K562 (cell line): ENCODE measurements at regions not wholly inside any gene's neighbourhood (a gene's known extent, or its start where the extent isn't known, plus 50 kb on each side); places are given as distances from the start of the nearest gene placed in this dataset.

Source experiments
- ATAC-seq: fragments of 200-7000 bp; cut with Tn5 transposase; 3 replicates; pipeline ENCODE4 v1.9.1; 2020; ENCODE audit warnings: moderate library complexity
- BruUV-seq: library from RNA; stranded (reverse); fragments of 400-500 nt; replicated peaks from 2 replicates; lab custom pipeline; 2021; lab: Mats Ljungman, UMichigan
- CTCF ChIA-PET: fragments of 300-600 bp; formaldehyde crosslinking; extraction: SDS; loops from one replicate; lab custom pipeline; 2021; ENCODE audit warnings: low intra/inter-chr PET ratio; lab: Yijun Ruan, JAX
- POLR2A ChIA-PET: fragments of 300-600, 350-650 bp; sonication (Branson Sonifier 250); formaldehyde crosslinking; extraction: SDS; loops from one replicate; lab custom pipeline; 2021; ENCODE audit warnings: antibody characterized with exemption, inconsistent platforms; lab: Yijun Ruan, JAX
- DNase-seq, 4 experiments: peaks; one replicate each; pipeline versions ENCODE4 v3.0.0 to v3.0.0-alpha.2; 2011 to 2018; ENCODE audit warnings: low spot score in 3 of 4, mixed read lengths in 3 of 4; ENCODE audit errors: extremely low read depth in 1 of 4
- FAIRE-seq: peaks from 2 replicates; lab custom pipeline; 2011; peaks lifted over from hg19 to GRCh38; lab: Jason Lieb, UNC
- H2AFZ ChIP-seq: 2 replicates; pipeline ENCODE4 v1.6.0; 2011; ENCODE audit warnings: low read depth, low read length, control low read depth, inconsistent platforms
- H3K27ac ChIP-seq: fragments of 200-600 bp; 3 replicates; pipeline ENCODE4 v1.8.0; 2011; ENCODE audit warnings: low read depth, mild to moderate bottlenecking, control low read depth, inconsistent platforms, low read length, moderate library complexity, mixed read lengths; ENCODE audit errors: extremely low read depth
- H3K27me3 ChIP-seq, 2 experiments: fragments of 300-600 bp in 1 of 2; 2 replicates in 1 of 2; 3 replicates in 1 of 2; pipeline versions ENCODE4 v1.6.0 to v1.8.0; 2011; ENCODE audit warnings: inconsistent platforms in 2 of 2, low read length in 2 of 2, mild to moderate bottlenecking in 1 of 2, mixed read lengths in 1 of 2, moderate library complexity in 1 of 2; ENCODE audit not compliant: control insufficient read depth in 2 of 2, insufficient read depth in 2 of 2
- H3K36me3 ChIP-seq: fragments of 300-600 bp; 3 replicates; pipeline ENCODE4 v1.8.0; 2011; ENCODE audit warnings: mild to moderate bottlenecking, low read length, inconsistent platforms; ENCODE audit not compliant: control insufficient read depth, insufficient read depth
- H3K4me1 ChIP-seq, 2 experiments: fragments of 200-600 bp in 1 of 2; replicated peaks in 1 of 2; 2 replicates in 1 of 2; 3 replicates in 1 of 2; pipeline versions ENCODE4 v1.5.1 to v1.8.0; 2011; ENCODE audit warnings: inconsistent platforms in 2 of 2, low read length in 2 of 2, mild to moderate bottlenecking in 1 of 2, mixed read lengths in 1 of 2, moderate library complexity in 1 of 2; ENCODE audit not compliant: control insufficient read depth in 2 of 2, insufficient read depth in 2 of 2
- H3K4me2 ChIP-seq: 2 replicates; pipeline ENCODE4 v1.6.1; 2011; ENCODE audit warnings: low read length, control low read depth, inconsistent platforms, mixed read lengths; ENCODE audit not compliant: insufficient read depth
- H3K4me3 ChIP-seq: fragments of 200-600 bp; sonication (generic), shearing (Covaris generic); 2 replicates; pipeline ENCODE4 v1.5.1; 2016; ENCODE audit warnings: control low read depth, inconsistent platforms
- H3K79me2 ChIP-seq: fragments of 200-600 bp; 3 replicates; pipeline ENCODE4 v1.8.0; 2011; ENCODE audit warnings: low read length, inconsistent platforms; ENCODE audit not compliant: control insufficient read depth, insufficient read depth
- H3K9ac ChIP-seq, 2 experiments: 2 replicates each; pipeline versions ENCODE4 v1.6.0 to v1.6.1; 2011; ENCODE audit warnings: low read depth in 2 of 2, low read length in 2 of 2, control low read depth in 1 of 2, inconsistent platforms in 1 of 2, mild to moderate bottlenecking in 1 of 2, mixed read lengths in 1 of 2; ENCODE audit not compliant: insufficient read depth in 1 of 2
- H3K9me1 ChIP-seq: one replicate; pipeline ENCODE4 v1.6.0; 2011; ENCODE audit warnings: inconsistent platforms, mild to moderate bottlenecking, low read length, moderate library complexity; ENCODE audit not compliant: control insufficient read depth, insufficient read depth
- H3K9me3 ChIP-seq: replicated peaks from 2 replicates; pipeline ENCODE4 v1.5.1; 2011; ENCODE audit warnings: low read depth, low read length, inconsistent platforms; ENCODE audit not compliant: control insufficient read depth, insufficient read depth
- H4K20me1 ChIP-seq: replicated peaks from 2 replicates; pipeline ENCODE4 v1.6.1; 2011; ENCODE audit warnings: low read length, inconsistent platforms, mixed read lengths; ENCODE audit not compliant: control insufficient read depth, insufficient read depth
- EP300 ChIP-seq: IDR thresholded peaks from 2 replicates; pipeline ENCODE4 v1.6.1; 2012; ENCODE audit warnings: low read length, improper control_type of control experiment
- FOXJ3 ChIP-seq: sonication (generic); formaldehyde crosslinking; IDR thresholded peaks from 2 replicates; pipeline ENCODE4 v1.4.0; 2020; ENCODE audit warnings: mild to moderate bottlenecking, missing genetic modification reagents
- HCFC1 ChIP-seq: IDR thresholded peaks from 2 replicates; pipeline ENCODE4 v1.6.1; 2012; ENCODE audit warnings: low read depth, low read length, improper control_type of control experiment
- RBBP5 ChIP-seq: fragments of 200-600 bp; sonication (generic); IDR thresholded peaks from 2 replicates; pipeline ENCODE4 v1.6.1; 2012; ENCODE audit warnings: borderline replicate concordance, mild to moderate bottlenecking, low read length, control low read depth, inconsistent platforms; ENCODE audit not compliant: insufficient read depth, poor library complexity, severe bottlenecking
- TFAM ChIP-seq: fragments of 250-450 bp; sonication (Bioruptor Pico); conservative IDR thresholded peaks from 2 replicates; pipeline ENCODE4 v1.5.0; 2021; ENCODE audit warnings: mild to moderate bottlenecking, moderate library complexity
- TSC22D4 ChIP-seq: fragments of 450-650 bp; IDR thresholded peaks from 2 replicates; pipeline ENCODE4 v1.6.1; 2016; ENCODE audit warnings: missing genetic modification characterization, missing biosample characterization, control low read depth
- ZFPM2 ChIP-seq: fragments of 250-450 bp; sonication (Bioruptor Pico); IDR thresholded peaks from 2 replicates; pipeline ENCODE4 v1.5.1; 2022; ENCODE audit warnings: mild to moderate bottlenecking
- ZNF431 ChIP-seq: sonication (generic); formaldehyde crosslinking; IDR thresholded peaks from 2 replicates; pipeline ENCODE4 v1.8.0; 2022; ENCODE audit warnings: mild to moderate bottlenecking, missing genetic modification reagents
- ZNF444 ChIP-seq: fragments of 250-450 bp; sonication (Bioruptor Pico); IDR thresholded peaks from 2 replicates; pipeline ENCODE4 v1.4.0; 2020; ENCODE audit warnings: mild to moderate bottlenecking, moderate library complexity
- ZNF584 ChIP-seq: fragments of 200-800 bp; sonication (Bioruptor generic); IDR thresholded peaks from 2 replicates; pipeline ENCODE4 v1.6.1; 2016; ENCODE audit warnings: low read depth, mild to moderate bottlenecking, missing genetic modification characterization, missing compliant biosample characterization
- ZNF696 ChIP-seq: fragments of 250-450 bp; sonication (Bioruptor Pico); conservative IDR thresholded peaks from 2 replicates; pipeline ENCODE4 v1.4.0; 2020; ENCODE audit warnings: mild to moderate bottlenecking, moderate library complexity
- WGBS: fragments of 100-300 bp; shearing (Covaris generic); methylation state at CpG from one replicate; pipeline ENCODE4 v1.1.6; 2016; ENCODE audit warnings: low coverage, mixed read lengths; ENCODE audit not compliant: insufficient coverage; ENCODE audit errors: missing lambda C conversion rate; 5-methylcytosine and 5-hydroxymethylcytosine counted together
- in situ Hi-C: fragments of 300-500 bp; cut with MboI; formaldehyde crosslinking; loops from 4 replicates; pipeline ENCODE4 v1.15.0; 2018; ENCODE audit warnings: inconsistent platforms, mixed read lengths
- intact Hi-C: fragments of 100-400 bp; cut with micrococcal nuclease; formaldehyde crosslinking; loops from 2 replicates; pipeline ENCODE4 v1.14.2; 2022
- TF ChIP-seq, protein P1 (sequence below): fragments of 450-650 bp; IDR thresholded peaks from 2 replicates; pipeline ENCODE4 v1.6.1; 2018; ENCODE audit not compliant: partially characterized antibody

DNA sequence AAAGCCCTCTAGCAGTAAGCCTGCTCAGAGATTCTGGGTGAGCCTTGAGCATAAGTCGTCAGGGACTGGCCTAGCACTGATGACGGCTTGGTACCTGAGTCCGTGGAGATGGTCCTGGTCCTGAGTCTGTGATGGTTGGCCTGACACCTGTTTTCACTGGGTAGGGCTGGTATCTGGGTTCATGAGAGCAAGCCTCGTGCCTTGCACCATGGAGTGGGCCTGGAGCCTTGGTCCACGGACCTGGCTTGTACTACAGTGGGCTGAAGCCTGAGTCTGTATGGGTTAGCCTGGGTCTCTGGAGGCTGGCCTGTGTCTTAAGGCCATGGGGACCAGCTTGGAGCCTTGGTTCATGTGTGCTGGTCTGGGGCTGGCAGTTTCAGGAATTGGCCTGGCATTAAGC, 310.3 kb upstream of the ISL1 start:
- WGBS: 23% methylated on average over 5 of the region's 5 CpGs
- intact Hi-C loops (no loop called here), in situ Hi-C loops (no loop called here)
- ATAC-seq: no peak
- Histone ChIP-seq H4K20me1 (no peaks in the 10 kb centered on the region), H3K9ac (no peak overlapping the region), H3K4me2 (no peak overlapping the region), H3K4me3 (no peak overlapping the region), H2AFZ (no peak overlapping the region), H3K9me1 (no peaks in the 10 kb centered on the region), H3K4me1 (no peaks in the 10 kb centered on the region), H3K27me3 (no peaks in the 10 kb centered on the region), H3K27ac (no peak overlapping the region), H3K79me2 (no peaks in the 10 kb centered on the region), H3K9me3 (no peaks in the 10 kb centered on the region; the same call in 1 of the 2 replicates), H3K36me3 (no peaks in the 10 kb centered on the region)
- no TSS peak for BruUV-seq
- ChIA-PET POLR2A (no interaction called here), CTCF (no interaction called here)
- DNase-seq: no peak
- no peak for FAIRE-seq
- TF ChIP-seq ZNF444 (no peak), ZNF431 (no peak), ZNF696 (CRISPR knock-in tag) (no peak), ZNF584 (CRISPR knock-in tag) (no peak), ZFPM2 (CRISPR knock-in tag) (no peak), HCFC1 (no peak), EP300 (no peak), FOXJ3 (CRISPR knock-in tag) (no peak), TFAM (CRISPR knock-in tag) (no peak), RBBP5 (no peak), TSC22D4 (tag) (no peak)
- TF ChIP-seq, protein P1, sequence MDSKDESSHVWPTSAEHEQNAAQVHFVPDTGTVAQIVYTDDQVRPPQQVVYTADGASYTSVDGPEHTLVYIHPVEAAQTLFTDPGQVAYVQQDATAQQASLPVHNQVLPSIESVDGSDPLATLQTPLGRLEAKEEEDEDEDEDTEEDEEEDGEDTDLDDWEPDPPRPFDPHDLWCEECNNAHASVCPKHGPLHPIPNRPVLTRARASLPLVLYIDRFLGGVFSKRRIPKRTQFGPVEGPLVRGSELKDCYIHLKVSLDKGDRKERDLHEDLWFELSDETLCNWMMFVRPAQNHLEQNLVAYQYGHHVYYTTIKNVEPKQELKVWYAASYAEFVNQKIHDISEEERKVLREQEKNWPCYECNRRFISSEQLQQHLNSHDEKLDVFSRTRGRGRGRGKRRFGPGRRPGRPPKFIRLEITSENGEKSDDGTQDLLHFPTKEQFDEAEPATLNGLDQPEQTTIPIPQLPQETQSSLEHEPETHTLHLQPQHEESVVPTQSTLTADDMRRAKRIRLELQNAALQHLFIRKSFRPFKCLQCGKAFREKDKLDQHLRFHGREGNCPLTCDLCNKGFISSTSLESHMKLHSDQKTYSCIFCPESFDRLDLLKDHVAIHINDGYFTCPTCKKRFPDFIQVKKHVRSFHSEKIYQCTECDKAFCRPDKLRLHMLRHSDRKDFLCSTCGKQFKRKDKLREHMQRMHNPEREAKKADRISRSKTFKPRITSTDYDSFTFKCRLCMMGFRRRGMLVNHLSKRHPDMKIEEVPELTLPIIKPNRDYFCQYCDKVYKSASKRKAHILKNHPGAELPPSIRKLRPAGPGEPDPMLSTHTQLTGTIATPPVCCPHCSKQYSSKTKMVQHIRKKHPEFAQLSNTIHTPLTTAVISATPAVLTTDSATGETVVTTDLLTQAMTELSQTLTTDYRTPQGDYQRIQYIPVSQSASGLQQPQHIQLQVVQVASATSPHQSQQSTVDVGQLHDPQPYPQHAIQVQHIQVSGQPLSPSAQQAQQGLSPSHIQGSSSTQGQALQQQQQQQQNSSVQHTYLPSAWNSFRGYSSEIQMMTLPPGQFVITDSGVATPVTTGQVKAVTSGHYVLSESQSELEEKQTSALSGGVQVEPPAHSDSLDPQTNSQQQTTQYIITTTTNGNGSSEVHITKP: no peak
